Left ventricle myocardium superior (tissue), 1 donor: ENCODE measurements at regions not wholly inside any gene's neighbourhood (a gene's known extent, or its start where the extent isn't known, plus 50 kb on each side); places are given as distances from the start of the nearest gene placed in this dataset.

Source experiments
- ATAC-seq: fragments of 200-7000 bp; cut with Tn5 transposase; one replicate; pipeline ENCODE4 v1.9.1; 2020; ENCODE audit warnings: mild to moderate bottlenecking, moderate library complexity
- DNase-seq: peaks from one replicate; pipeline ENCODE4 v3.0.0-alpha.2; 2020
- intact Hi-C: fragments of 100-400 bp; cut with micrococcal nuclease; formaldehyde crosslinking; loops from one replicate; pipeline ENCODE4 v1.11.0; 2022
- donor health status: DM: no; HTN: yes; CAD: no; lungs with severe emphysema.

- intact Hi-C loops, result no loop called here
- DNase-seq, result no peak
- ATAC-seq, result no peak
These were observed 93.1 kb upstream of the IKZF1 start for GRCh38 chr7:50211130-50212015.

- DNase-seq, result no peak
- intact Hi-C loops, result no loop called here
- ATAC-seq, result no peak
These were observed 93.8 kb upstream of the IKZF1 start for GRCh38 chr7:50210706-50211115.

GRCh38 chr7:50209461-50210135, 94.9 kb upstream of the IKZF1 start:
- ATAC-seq, result no peak
- DNase-seq, result no peak
- intact Hi-C loops, result loop anchor here (5.0 kb wide), 1 partner anchor 208 kb away; no protein-coding TSS in a partner anchor

GRCh38 chr7:50208378-50208982, 96.0 kb upstream of the IKZF1 start:
- intact Hi-C loops, result loop anchor here (5.0 kb wide), 1 partner anchor 209 kb away; no protein-coding TSS in a partner anchor
- ATAC-seq (no peak), DNase-seq (no peak)

GRCh38 chr7:50207686-50208255, 96.7 kb upstream of the IKZF1 start:
- peak; percentile 58 for DNase-seq
- ATAC-seq, result peak; percentile 50
- intact Hi-C loops, result loop anchor here (5.0 kb wide), 1 partner anchor 210 kb away; no protein-coding TSS in a partner anchor

- intact Hi-C loops, result loop anchor here (5.0 kb wide), 1 partner anchor 210 kb away; no protein-coding TSS in a partner anchor
- DNase-seq (no peak), ATAC-seq (no peak)
These were observed 97.3 kb upstream of the IKZF1 start for GRCh38 chr7:50207251-50207564.

- ATAC-seq (peak; percentile 46), DNase-seq (no peak)
- intact Hi-C loops, result loop anchor here (5.0 kb wide), 1 partner anchor 211 kb away; no protein-coding TSS in a partner anchor
These were observed 97.9 kb upstream of the IKZF1 start for GRCh38 chr7:50206453-50207250.

GRCh38 chr7:50205011-50205410, 99.5 kb upstream of the IKZF1 start:
- no peak for DNase-seq
- ATAC-seq, result peak; percentile 14
- intact Hi-C loops, result loop anchor here (5.0 kb wide), 1 partner anchor 212 kb away; no protein-coding TSS in a partner anchor

GRCh38 chr7:50204581-50204980, 99.9 kb upstream of the IKZF1 start:
- ATAC-seq (no peak), DNase-seq (no peak)
- intact Hi-C loops, result no loop called here

GRCh38 chr7:50203521-50203920, 101.0 kb upstream of the IKZF1 start:
- ATAC-seq, result no peak
- intact Hi-C loops, result no loop called here
- DNase-seq, result no peak

GRCh38 chr7:50202052-50202555, 102.4 kb upstream of the IKZF1 start:
- intact Hi-C loops, result no loop called here
- ATAC-seq, result no peak
- DNase-seq, result no peak

- DNase-seq (no peak), ATAC-seq (no peak)
- intact Hi-C loops, result no loop called here
These were observed 104.7 kb upstream of the IKZF1 start for GRCh38 chr7:50199824-50200223.

GRCh38 chr7:50197549-50197948, 104.5 kb upstream of the ZPBP start:
- DNase-seq (no peak), ATAC-seq (no peak)

GRCh38 chr7:50196719-50197118, 103.7 kb upstream of the ZPBP start:
- DNase-seq, result no peak
- ATAC-seq, result no peak
- intact Hi-C loops, result no loop called here

More at GRCh38 chr7:50197549-50197948, 104.5 kb upstream of the ZPBP start:
- intact Hi-C loops, result no loop called here

- ATAC-seq, result peak; percentile 77
- no peak for DNase-seq
- intact Hi-C loops, result no loop called here
These were observed 97.7 kb upstream of the ZPBP start for GRCh38 chr7:50190776-50191175.

GRCh38 chr7:50189371-50189770, 96.3 kb upstream of the ZPBP start:
- DNase-seq (no peak), ATAC-seq (no peak)
- intact Hi-C loops, result no loop called here

- peak; percentile 86 for ATAC-seq
- DNase-seq, result no peak
- intact Hi-C loops, result no loop called here
These were observed 93.1 kb upstream of the ZPBP start for GRCh38 chr7:50185951-50186682.

GRCh38 chr7:50185208-50185607, 92.2 kb upstream of the ZPBP start:
- intact Hi-C loops, result no loop called here
- ATAC-seq (peak; percentile 58), DNase-seq (peak; percentile 52)
